ENCODE measurements at regions not wholly inside any gene's neighbourhood (a gene's known extent, or its start where the extent isn't known, plus 50 kb on each side); places are given as distances from the start of the nearest gene placed in this dataset.

DNA sequence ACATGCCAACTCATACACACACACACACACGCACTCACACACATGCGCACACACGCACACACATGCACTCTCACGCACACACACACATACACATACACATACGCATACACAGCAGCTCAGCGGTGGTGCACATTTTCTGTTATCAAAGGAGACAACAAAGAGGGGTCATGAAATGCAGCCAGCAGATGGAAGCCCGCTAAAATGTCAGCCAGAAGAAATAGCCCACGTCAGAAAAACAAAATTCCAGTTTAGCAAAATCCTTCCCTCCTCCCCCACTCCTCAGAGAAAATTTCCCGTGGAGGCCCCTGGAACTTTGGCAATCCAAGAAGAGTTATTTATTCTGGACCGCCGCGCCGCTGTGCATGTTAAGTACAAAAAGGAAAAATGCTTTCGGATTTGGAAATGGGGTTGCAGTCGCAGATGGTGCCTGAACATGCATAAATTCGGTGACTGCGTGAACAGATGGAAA, 114.6 kb upstream of the VSTM2B start:
- TF ChIP-seq POLR2AphosphoS5 (IDR thresholded peaks at IDR 0.05; ENCODE audit: low read depth, low read length) (no peak), SIN3A (IDR thresholded peaks at IDR 0.05; ENCODE audit: borderline replicate concordance, insufficient read depth, low read length) (no peak), TAF1 (IDR thresholded peaks at IDR 0.05; ENCODE audit: borderline replicate concordance, insufficient read depth, low read length) (no peak), FOXP2 (optimal IDR thresholded peaks at IDR 0.05; ENCODE audit: borderline replicate concordance, extremely low read depth, extremely low read length, insufficient read depth) (no peak)
- TF ChIP-seq, protein P1, sequence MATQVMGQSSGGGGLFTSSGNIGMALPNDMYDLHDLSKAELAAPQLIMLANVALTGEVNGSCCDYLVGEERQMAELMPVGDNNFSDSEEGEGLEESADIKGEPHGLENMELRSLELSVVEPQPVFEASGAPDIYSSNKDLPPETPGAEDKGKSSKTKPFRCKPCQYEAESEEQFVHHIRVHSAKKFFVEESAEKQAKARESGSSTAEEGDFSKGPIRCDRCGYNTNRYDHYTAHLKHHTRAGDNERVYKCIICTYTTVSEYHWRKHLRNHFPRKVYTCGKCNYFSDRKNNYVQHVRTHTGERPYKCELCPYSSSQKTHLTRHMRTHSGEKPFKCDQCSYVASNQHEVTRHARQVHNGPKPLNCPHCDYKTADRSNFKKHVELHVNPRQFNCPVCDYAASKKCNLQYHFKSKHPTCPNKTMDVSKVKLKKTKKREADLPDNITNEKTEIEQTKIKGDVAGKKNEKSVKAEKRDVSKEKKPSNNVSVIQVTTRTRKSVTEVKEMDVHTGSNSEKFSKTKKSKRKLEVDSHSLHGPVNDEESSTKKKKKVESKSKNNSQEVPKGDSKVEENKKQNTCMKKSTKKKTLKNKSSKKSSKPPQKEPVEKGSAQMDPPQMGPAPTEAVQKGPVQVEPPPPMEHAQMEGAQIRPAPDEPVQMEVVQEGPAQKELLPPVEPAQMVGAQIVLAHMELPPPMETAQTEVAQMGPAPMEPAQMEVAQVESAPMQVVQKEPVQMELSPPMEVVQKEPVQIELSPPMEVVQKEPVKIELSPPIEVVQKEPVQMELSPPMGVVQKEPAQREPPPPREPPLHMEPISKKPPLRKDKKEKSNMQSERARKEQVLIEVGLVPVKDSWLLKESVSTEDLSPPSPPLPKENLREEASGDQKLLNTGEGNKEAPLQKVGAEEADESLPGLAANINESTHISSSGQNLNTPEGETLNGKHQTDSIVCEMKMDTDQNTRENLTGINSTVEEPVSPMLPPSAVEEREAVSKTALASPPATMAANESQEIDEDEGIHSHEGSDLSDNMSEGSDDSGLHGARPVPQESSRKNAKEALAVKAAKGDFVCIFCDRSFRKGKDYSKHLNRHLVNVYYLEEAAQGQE (IDR thresholded peaks at IDR 0.05; ENCODE audit: insufficient read depth in 1 of 2, low read depth in 2 of 2, low read length in 2 of 2), result no peak

Measured in PFSK-1 (cell line).